22Rv1 (cell line): ENCODE measurements at regions not wholly inside any gene's neighbourhood (a gene's known extent, or its start where the extent isn't known, plus 50 kb on each side); places are given as distances from the start of the nearest gene placed in this dataset.

Source experiments
- H3K27ac ChIP-seq: fragments of 450-650 bp; 2 replicates; pipeline ENCODE4 v1.5.1; 2017
- CTCF ChIP-seq: fragments of 450-650 bp; IDR thresholded peaks from 2 replicates; pipeline ENCODE4 v1.5.1; 2017; ENCODE audit warnings: mild to moderate bottlenecking
- ZFX ChIP-seq: fragments of 450-650 bp; IDR thresholded peaks from 2 replicates; pipeline ENCODE4 v1.6.1; 2017; ENCODE audit warnings: antibody characterized with exemption, borderline replicate concordance

- H3K27ac ChIP-seq = no peak overlapping the region
- TF ChIP-seq CTCF (no peak), ZFX (no peak)
Observed at GRCh38 chr4:132565542-132565941, 583.6 kb upstream of the PCDH10 start.

GRCh38 chr4:132572210-132572609 is 576.9 kb upstream of the PCDH10 start:
- H3K27ac ChIP-seq = no peak overlapping the region
- TF ChIP-seq CTCF = no peak

- TF ChIP-seq ZFX = no peak
- no peak for TF ChIP-seq CTCF
- no peak overlapping the region for H3K27ac ChIP-seq
Observed at GRCh38 chr4:132587626-132588025, 561.5 kb upstream of the PCDH10 start.

GRCh38 chr4:132592340-132592739 is 556.8 kb upstream of the PCDH10 start:
- TF ChIP-seq ZFX (no peak), CTCF (no peak)
- no peak overlapping the region for H3K27ac ChIP-seq

GRCh38 chr4:132592850-132593249 is 556.2 kb upstream of the PCDH10 start:
- H3K27ac ChIP-seq = no peak overlapping the region
- TF ChIP-seq ZFX (no peak), CTCF (no peak)

GRCh38 chr4:132593717-132594400 is 555.2 kb upstream of the PCDH10 start:
- H3K27ac ChIP-seq = no peak overlapping the region
- TF ChIP-seq ZFX = no peak
- TF ChIP-seq CTCF = no peak

GRCh38 chr4:132596186-132596585 is 552.9 kb upstream of the PCDH10 start:
- TF ChIP-seq CTCF (no peak), ZFX (no peak)
- no peak overlapping the region for H3K27ac ChIP-seq
